GM12891 (cell line): ENCODE measurements at regions not wholly inside any gene's neighbourhood (a gene's known extent, or its start where the extent isn't known, plus 50 kb on each side); places are given as distances from the start of the nearest gene placed in this dataset.

Experiments
- DNase-seq: peaks from one replicate; pipeline ENCODE4 v3.0.0; 2011; ENCODE audit warnings: low spot score; ENCODE audit not compliant: insufficient read length
- FAIRE-seq: peaks from 2 replicates; lab custom pipeline; 2011; peaks lifted over from hg19 to GRCh38; lab: Jason Lieb, UNC
- PAX5 ChIP-seq: IDR thresholded peaks from 2 replicates; pipeline ENCODE4 v1.6.1; 2011; ENCODE audit warnings: low read length, moderate library complexity, mild to moderate bottlenecking; ENCODE audit not compliant: insufficient read depth, severe bottlenecking
- POLR2A ChIP-seq: IDR thresholded peaks from 2 replicates; pipeline ENCODE4 v1.6.1; 2011; ENCODE audit warnings: low read depth, low read length, control low read depth
- POLR2AphosphoS5 ChIP-seq: IDR thresholded peaks from 2 replicates; pipeline ENCODE4 v1.6.1; 2011; ENCODE audit warnings: low read depth, low read length, control low read depth
- POU2F2 ChIP-seq: IDR thresholded peaks from 2 replicates; pipeline ENCODE4 v1.6.1; 2011; ENCODE audit warnings: low read depth, mild to moderate bottlenecking, control low read depth, low read length, moderate library complexity
- SPI1 ChIP-seq: IDR thresholded peaks from 2 replicates; pipeline ENCODE4 v1.6.1; 2011; ENCODE audit warnings: low read depth, low read length, control low read depth
- TAF1 ChIP-seq: IDR thresholded peaks from 2 replicates; pipeline ENCODE4 v1.6.1; 2011; ENCODE audit warnings: low read depth, low read length, control low read depth

- DNase-seq = no peak
- TF ChIP-seq SPI1 (no peak), TAF1 (no peak), POLR2A (no peak), POLR2AphosphoS5 (no peak), POU2F2 (no peak), PAX5 (no peak)
- no peak for FAIRE-seq
These were observed 881.8 kb downstream of the SLITRK5 start for GRCh38 chr13:88552966-88553365.

DNA sequence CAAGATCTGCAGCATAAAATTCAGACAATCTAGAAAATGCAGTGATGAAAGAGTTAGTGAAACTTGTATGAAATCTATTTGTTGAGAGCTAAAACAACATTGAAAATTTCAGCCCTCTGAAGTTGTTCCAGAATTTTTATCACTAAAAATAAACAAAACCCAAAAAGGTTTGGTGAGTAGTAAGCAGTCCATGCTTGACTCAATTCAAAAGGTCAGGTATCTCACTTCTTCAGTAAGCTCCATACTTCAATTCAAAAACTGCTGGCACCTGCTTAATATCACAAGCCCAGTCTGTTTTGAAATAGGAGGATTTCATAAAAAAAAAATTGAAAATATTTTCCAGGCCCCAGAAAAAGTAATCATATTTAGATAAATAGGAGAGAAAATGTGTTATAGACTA lies 894.4 kb downstream of the SLITRK5 start:
- DNase-seq (no peak), FAIRE-seq (no peak)
- TF ChIP-seq TAF1 (no peak), PAX5 (no peak), POLR2AphosphoS5 (no peak), POLR2A (no peak), SPI1 (no peak), POU2F2 (no peak)

GRCh38 chr13:88585861-88586260 lies 914.7 kb downstream of the SLITRK5 start:
- DNase-seq (no peak), FAIRE-seq (no peak)
- TF ChIP-seq SPI1 = no peak
- no peak for TF ChIP-seq PAX5
- TF ChIP-seq POLR2A = no peak
- TF ChIP-seq POLR2AphosphoS5 = no peak
- no peak for TF ChIP-seq POU2F2
- no peak for TF ChIP-seq TAF1

- TF ChIP-seq POLR2AphosphoS5 (no peak), POU2F2 (no peak), PAX5 (no peak), SPI1 (no peak), TAF1 (no peak), POLR2A (no peak)
- no peak for FAIRE-seq
- no peak for DNase-seq
These were observed 915.1 kb downstream of the SLITRK5 start for GRCh38 chr13:88586263-88586662.

GRCh38 chr13:88590574-88590973 lies 919.4 kb downstream of the SLITRK5 start:
- FAIRE-seq (no peak), DNase-seq (no peak)
- TF ChIP-seq TAF1 (no peak), PAX5 (no peak), POLR2A (no peak), SPI1 (no peak), POU2F2 (no peak), POLR2AphosphoS5 (no peak)

DNA sequence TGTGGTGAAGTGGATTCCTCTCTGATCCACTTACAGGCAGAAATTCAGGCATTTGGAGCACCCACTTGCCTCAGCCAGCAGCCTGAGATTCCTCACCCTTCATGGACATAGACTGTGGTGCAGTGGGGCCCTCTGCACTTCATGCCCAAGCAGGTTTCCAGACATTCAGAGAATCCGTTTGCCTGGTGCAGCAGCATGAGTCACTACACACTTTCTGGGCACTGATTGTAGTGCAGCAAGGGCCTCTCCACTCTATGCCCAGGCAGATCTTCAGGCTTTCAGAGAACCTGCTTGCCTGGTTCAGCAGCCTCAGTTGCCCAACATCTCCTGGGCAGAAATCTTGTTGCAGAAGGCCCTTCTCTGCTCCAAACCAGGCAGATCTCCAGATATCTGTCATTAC lies 920.9 kb downstream of the SLITRK5 start:
- TF ChIP-seq SPI1 (no peak), POU2F2 (no peak), POLR2AphosphoS5 (no peak), PAX5 (no peak), POLR2A (no peak), TAF1 (no peak)
- FAIRE-seq = no peak
- no peak for DNase-seq

DNA sequence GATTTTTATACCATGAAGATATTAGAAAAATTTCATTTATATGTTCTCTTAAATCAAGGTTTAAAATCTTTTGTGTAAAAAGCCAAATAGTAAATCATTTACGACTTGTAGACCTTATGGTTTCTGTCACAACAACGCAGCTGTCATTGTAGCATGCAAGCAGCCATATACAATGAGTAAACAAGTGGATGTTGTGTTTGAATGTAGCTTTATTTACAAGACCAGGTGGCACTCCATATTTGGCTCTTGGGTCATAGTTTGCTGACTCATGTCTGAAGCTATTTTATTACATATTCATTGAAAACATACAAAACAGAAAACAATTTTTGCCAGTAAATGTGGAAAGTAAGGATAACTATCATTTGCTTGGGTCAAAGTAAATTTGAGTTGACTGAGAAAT lies 930.8 kb downstream of the SLITRK5 start:
- no peak for DNase-seq
- TF ChIP-seq POLR2A (no peak), SPI1 (no peak)
- no peak for FAIRE-seq

DNA sequence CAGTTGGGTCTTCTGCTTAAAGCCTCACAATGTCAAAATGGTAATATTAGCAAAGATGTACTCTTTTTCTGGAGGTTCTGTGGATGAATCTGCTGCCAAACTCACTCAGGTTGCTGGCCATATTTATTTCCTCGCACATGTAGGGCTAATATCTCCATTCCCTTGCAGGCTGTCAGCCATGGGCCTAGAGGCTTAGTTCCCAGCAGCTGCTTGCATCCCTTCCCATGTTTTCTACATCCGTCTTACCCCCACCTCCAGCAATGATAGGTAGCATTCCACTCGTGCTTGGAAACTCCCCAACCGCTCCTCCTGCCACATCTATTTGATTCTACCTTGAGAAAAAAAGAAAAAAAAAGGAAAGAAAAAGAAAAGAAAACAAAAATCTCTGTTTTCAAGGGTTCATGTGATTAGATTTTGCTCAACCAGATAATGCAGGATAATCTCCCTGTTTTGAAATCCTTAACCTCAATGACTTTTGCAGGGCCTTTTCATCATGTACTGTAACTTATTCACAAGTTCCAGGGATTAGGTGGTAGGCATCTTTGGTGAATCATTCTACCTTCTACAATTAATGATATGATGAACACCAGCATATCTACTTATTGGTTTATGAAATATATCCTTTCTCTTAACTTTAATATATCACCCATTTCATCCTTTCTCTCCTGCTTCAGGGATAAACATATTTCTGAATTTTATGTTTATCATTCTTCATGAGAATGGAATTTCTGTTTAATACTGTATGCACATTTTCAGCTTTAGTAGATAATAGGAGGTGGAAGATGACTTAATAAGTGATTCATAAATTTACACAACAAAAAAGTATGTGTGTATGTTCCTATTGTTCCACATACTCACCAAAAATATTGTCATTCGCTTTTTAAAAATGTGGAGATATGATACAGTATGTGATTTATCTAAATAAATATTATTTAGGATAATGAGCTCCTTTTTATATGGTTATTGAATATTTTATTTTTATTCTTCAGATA lies 931.9 kb downstream of the SLITRK5 start:
- TF ChIP-seq POU2F2 = no peak
- TF ChIP-seq POLR2A = no peak
- FAIRE-seq = no peak
- DNase-seq = no peak

DNA sequence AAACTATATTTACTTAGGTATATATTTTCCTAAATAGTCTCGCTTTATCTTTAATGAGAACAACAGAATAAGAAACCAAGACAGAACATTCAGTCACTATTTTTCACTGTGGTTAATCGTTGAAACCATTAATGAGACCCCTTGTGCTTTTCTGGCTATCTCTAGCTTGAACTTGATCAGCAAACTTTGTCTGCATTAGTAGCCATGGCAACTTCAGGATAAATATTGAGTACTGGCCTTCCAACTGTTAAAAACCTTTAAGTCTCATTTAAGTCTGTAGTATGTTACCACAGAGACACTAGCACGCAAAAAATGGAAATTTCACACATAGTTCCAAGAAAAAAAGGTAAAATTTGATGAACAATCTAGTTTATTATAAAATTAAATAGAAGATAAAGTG lies 946.0 kb downstream of the SLITRK5 start:
- FAIRE-seq (no peak), DNase-seq (no peak)
- TF ChIP-seq PAX5 (no peak), TAF1 (no peak), POLR2A (no peak), SPI1 (no peak), POU2F2 (no peak), POLR2AphosphoS5 (no peak)
